RWPE1 (cell line): ENCODE measurements at regions not wholly inside any gene's neighbourhood (a gene's known extent, or its start where the extent isn't known, plus 50 kb on each side); places are given as distances from the start of the nearest gene placed in this dataset.
"Not testable (repeated sequence)": the region's sequence is repeated elsewhere in the genome, so short reads cannot be mapped to it uniquely, and the experiment has no call there.

Source experiments
- CTCF ChIA-PET: fragments of 350-600 bp; sonication (Branson Sonifier 250); formaldehyde crosslinking; extraction: SDS; loops from one replicate; lab custom pipeline; 2021; lab: Yijun Ruan, JAX
- POLR2A ChIA-PET: fragments of 400-600 bp; formaldehyde crosslinking; extraction: SDS; loops from one replicate; lab custom pipeline; 2020; ENCODE audit warnings: antibody characterized with exemption; ENCODE audit not compliant: low non-redundant PET; lab: Yijun Ruan, JAX
- DNase-seq: peaks from one replicate; pipeline ENCODE4 v3.0.0; 2012; ENCODE audit warnings: low spot score
- H3K27ac ChIP-seq: fragments of 450-650 bp; 2 replicates; pipeline ENCODE4 v1.5.1; 2017
- TF ChIP-seq, protein P1 (sequence below): fragments of 450-650 bp; conservative IDR thresholded peaks from 2 replicates; pipeline ENCODE4 v1.5.1; 2017; ENCODE audit warnings: low read depth, mild to moderate bottlenecking

DNA sequence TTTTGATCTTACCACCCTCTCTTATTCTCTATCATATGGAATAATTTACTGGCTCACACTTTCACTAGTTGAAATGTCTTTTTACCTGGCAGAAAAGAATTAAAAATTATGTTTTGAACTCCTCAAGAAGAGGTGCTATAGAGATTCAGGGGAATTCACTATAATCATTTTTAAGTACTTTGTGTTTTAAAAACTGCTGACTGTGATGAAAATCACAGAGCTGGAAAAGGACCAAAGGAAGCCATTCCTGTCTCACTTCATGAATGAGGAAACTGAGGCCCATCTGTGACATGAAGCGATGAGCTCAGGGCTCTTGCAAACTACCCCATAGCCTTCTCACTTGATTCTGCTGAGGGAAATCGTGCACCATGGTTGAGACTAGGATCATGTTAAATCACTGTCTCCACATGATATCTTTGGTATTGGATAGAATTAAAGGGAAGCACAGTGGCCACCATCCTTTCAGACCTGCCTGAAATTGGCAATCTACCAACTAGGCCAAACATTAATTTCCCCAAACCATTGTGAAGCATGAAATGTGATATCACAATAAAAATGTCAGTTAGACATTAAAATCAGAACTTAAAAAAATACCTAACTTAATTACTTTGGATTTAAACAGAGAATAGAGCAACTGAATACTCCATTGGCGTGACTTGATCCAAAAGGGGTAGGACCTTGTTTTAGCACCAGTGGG, 141.0 kb downstream of the FZD1 start:
- TF ChIP-seq, protein P1, sequence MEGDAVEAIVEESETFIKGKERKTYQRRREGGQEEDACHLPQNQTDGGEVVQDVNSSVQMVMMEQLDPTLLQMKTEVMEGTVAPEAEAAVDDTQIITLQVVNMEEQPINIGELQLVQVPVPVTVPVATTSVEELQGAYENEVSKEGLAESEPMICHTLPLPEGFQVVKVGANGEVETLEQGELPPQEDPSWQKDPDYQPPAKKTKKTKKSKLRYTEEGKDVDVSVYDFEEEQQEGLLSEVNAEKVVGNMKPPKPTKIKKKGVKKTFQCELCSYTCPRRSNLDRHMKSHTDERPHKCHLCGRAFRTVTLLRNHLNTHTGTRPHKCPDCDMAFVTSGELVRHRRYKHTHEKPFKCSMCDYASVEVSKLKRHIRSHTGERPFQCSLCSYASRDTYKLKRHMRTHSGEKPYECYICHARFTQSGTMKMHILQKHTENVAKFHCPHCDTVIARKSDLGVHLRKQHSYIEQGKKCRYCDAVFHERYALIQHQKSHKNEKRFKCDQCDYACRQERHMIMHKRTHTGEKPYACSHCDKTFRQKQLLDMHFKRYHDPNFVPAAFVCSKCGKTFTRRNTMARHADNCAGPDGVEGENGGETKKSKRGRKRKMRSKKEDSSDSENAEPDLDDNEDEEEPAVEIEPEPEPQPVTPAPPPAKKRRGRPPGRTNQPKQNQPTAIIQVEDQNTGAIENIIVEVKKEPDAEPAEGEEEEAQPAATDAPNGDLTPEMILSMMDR, result no peak
- ChIA-PET POLR2A (no interaction called here), CTCF (no interaction called here)
- H3K27ac ChIP-seq, result no peak overlapping the region
- no peak for DNase-seq

DNA sequence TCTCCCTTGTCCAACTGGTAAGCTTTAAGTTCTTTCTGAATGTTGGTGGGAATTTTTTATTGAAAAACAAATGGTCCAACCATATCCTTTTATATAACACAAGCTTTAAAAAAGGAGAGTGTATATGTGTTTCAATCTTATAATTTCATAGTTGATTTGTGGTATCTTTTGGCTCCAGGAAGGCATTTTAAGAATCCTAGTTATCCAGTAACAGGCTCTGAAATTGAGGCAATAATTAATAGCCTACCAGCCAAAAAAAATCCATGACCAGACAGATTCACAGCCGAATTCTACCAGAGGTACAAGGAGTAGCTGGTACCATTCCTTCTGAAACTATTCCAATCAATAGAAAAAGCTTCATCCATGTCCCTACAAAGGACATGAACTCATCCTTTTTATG, 141.6 kb downstream of the FZD1 start:
- H3K27ac ChIP-seq, POLR2A ChIA-PET, DNase-seq, CTCF ChIA-PET: not testable (repeated sequence)

DNA sequence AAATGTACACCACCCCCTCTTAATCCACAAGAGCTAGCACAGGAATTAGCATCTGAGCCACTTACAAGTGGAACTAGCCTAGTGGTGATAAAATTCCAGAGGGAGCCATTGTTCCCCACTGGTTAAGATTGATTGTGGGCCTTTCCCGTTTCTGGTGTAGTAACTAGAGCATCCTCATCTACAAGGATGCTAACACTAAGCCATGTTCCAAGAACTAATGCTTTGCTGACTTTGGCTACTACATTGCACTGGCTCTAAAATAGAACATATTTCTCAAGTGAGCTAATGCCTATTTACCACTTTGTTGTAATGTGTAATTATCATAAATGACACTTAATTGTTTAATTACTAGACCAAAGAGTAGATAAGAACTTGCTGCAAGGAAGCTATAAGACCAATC, 143.7 kb downstream of the FZD1 start:
- CTCF ChIA-PET, result no interaction called here

DNA sequence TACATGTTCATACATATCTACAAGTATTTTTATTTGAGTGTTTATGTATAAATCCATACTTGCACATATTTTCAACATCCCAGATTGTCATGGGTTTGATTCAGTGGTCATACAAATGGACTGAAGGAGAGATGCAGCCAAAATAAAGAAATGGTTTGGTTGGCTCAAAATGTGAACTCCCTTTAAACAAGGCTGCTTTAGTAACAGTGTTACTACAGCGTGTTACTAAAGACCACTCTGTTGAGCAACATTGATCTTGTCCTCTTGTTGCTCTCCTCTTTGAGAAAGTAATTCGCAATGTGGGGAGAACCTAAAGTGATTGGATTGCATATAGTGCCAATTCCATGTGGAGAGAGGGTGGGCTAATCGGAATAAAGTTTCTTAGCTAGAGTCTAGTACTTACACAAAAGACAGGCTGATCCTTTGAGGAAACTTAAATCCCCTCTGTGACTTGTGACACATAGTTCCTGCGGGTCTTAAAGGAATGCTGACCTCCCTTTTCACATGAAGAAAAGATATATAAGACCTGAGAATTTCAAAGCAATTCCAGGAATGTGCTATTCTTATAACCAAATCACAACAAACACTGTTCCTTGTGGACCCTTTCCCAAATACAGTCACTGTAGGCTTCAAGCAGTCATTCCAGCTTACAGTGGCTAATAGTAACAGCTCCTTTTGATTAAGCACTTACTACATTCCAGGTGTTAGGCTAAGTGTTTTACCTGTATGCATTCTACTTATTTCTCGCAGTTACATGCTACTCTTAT, 144.3 kb downstream of the FZD1 start:
- ChIA-PET CTCF (no interaction called here), POLR2A (no interaction called here)
- DNase-seq, result no peak
- TF ChIP-seq, protein P1, result no peak
- H3K27ac ChIP-seq, result no peak overlapping the region

More for the DNA sequence above, 143.7 kb downstream of the FZD1 start:
- POLR2A ChIA-PET, result no interaction called here
- TF ChIP-seq, protein P1, result no peak
- no peak for DNase-seq
- no peak overlapping the region for H3K27ac ChIP-seq

DNA sequence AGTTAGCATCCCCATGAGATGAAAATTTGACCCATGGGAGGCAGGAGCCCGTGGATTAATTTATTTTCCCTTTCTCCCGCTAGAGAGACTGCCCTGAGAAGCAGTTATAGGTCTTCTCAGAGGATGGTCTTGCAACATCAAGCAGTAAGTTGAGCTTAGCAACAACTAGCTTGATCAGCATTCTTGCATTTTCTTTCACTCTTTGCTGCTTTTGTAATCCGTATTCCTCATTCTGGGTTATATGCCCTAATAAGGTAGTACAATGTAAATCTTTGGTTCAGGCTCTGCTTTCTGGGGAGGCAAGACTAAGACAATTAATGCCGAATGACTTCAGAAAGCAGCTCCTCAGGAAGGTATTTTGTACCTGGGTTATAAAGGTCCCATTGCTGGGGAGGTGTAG, 146.8 kb downstream of the FZD1 start:
- ChIA-PET POLR2A (no interaction called here), CTCF (interaction anchor here (0.8 kb wide), 1 partner anchor 321 kb away, joined by 5 read pairs; no protein-coding TSS in a partner anchor)
- no peak overlapping the region for H3K27ac ChIP-seq
- TF ChIP-seq, protein P1, result no peak
- no peak for DNase-seq

DNA sequence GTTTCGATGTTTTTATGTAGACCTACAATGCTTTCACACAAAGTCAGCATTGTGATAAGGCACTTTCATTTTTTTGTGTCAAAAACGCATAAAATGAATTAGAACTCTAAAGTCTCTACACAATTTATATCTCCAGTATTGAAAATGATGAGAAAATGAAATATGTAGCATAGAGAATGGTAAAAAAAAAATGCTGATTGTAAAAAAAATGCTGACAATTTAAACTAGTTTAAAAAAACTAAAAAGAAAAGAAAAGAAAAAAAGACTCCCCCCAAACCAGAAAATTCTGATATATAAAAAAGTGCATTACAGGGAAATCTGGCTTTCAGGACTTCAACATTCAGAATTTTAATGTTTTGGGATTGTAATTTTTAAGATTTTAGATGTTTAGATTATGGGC, 148.1 kb downstream of the FZD1 start:
- H3K27ac ChIP-seq, result no peak overlapping the region
- DNase-seq, result no peak
- TF ChIP-seq, protein P1, result no peak
- ChIA-PET POLR2A (no interaction called here), CTCF (interaction anchor here (0.7 kb wide), 1 partner anchor 25 kb away, joined by 3 read pairs; no protein-coding TSS in a partner anchor)

DNA sequence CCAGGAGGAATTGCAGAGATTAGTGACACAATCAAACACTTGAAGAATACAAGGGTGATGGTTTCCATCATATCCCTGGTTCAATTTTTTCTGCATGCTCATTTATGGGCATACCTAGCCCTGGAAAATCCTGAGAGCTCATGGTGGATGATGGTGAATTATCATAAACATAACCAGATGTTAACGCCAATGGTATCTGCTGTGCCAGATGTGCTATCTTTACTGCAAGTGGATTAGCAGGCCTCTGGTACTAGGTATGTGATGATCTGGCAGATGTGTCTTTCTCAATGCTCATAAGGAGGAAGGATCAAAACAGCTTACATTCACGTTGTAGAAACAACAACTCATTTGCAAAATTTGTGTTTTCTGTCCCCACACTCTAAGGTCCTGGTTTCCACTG, 150.5 kb downstream of the FZD1 start:
- CTCF ChIA-PET, result no interaction called here

More for the DNA sequence above, 150.5 kb downstream of the FZD1 start:
- POLR2A ChIA-PET, result no interaction called here
- DNase-seq, result no peak
- H3K27ac ChIP-seq, result no peak overlapping the region
- TF ChIP-seq, protein P1, result no peak
